Muscle of back (tissue), 3 donors: ENCODE measurements at regions not wholly inside any gene's neighbourhood (a gene's known extent, or its start where the extent isn't known, plus 50 kb on each side); places are given as distances from the start of the nearest gene placed in this dataset.
"Not testable (repeated sequence)": the region's sequence is repeated elsewhere in the genome, so short reads cannot be mapped to it uniquely, and the experiment has no call there.

Experiments
- DNase-seq, 3 donors: peaks; one replicate each; pipeline versions ENCODE4 v3.0.0 to v3.0.0-alpha.2; 2013

GRCh38 chr4:154907345-154908045, 126.4 kb downstream of the RBM46 start:
- not testable (repeated sequence) for DNase-seq

GRCh38 chr4:154908168-154908567, 127.1 kb downstream of the RBM46 start:
- no peak for DNase-seq

GRCh38 chr4:154911097-154911496, 130.0 kb downstream of the RBM46 start:
- DNase-seq = peak in 2 of 3 donors; percentile 2 to 20

- no peak for DNase-seq
These were observed 130.6 kb downstream of the RBM46 start for GRCh38 chr4:154911608-154912098.

- no peak for DNase-seq
These were observed 135.0 kb downstream of the RBM46 start for GRCh38 chr4:154916068-154916467.

- DNase-seq = no peak
These were observed 146.1 kb downstream of the RBM46 start for GRCh38 chr4:154927126-154927680.

- no peak for DNase-seq
These were observed 147.7 kb downstream of the RBM46 start for GRCh38 chr4:154928640-154929257.

- no peak for DNase-seq
These were observed 155.8 kb downstream of the RBM46 start for GRCh38 chr4:154936873-154937272.

GRCh38 chr4:154939851-154940250, 158.8 kb downstream of the RBM46 start:
- DNase-seq = no peak

GRCh38 chr4:154942176-154942575, 161.1 kb downstream of the RBM46 start:
- peak; percentile 4 to 56 (median 25) for DNase-seq

- DNase-seq = no peak
These were observed 163.9 kb downstream of the RBM46 start for GRCh38 chr4:154944996-154945395.

- DNase-seq = peak in 1 of 3 donors; percentile 11
These were observed 165.0 kb downstream of the RBM46 start for GRCh38 chr4:154946113-154946512.

- no peak for DNase-seq
These were observed 172.6 kb downstream of the RBM46 start for GRCh38 chr4:154953691-154954090.

- no peak for DNase-seq
These were observed 173.0 kb downstream of the RBM46 start for GRCh38 chr4:154954117-154954516.

- no peak for DNase-seq
These were observed 177.0 kb downstream of the RBM46 start for GRCh38 chr4:154958121-154958520.

GRCh38 chr4:154958621-154959358, 177.7 kb downstream of the RBM46 start:
- DNase-seq = peak; percentile 28 to 77 (median 66)

GRCh38 chr4:154959756-154960155, 178.7 kb downstream of the RBM46 start:
- DNase-seq = no peak

- no peak for DNase-seq
These were observed 179.4 kb downstream of the RBM46 start for GRCh38 chr4:154960476-154960875.

GRCh38 chr4:154961263-154961662, 180.2 kb downstream of the RBM46 start:
- no peak for DNase-seq

- no peak for DNase-seq
These were observed 192.4 kb downstream of the RBM46 start for GRCh38 chr4:154973244-154974035.

- no peak for DNase-seq
These were observed 196.2 kb downstream of the RBM46 start for GRCh38 chr4:154977228-154977627.
